Gastrocnemius medialis (tissue), 4 donors: ENCODE measurements at regions not wholly inside any gene's neighbourhood (a gene's known extent, or its start where the extent isn't known, plus 50 kb on each side); places are given as distances from the start of the nearest gene placed in this dataset.

Experiments
- ATAC-seq, 2 donors: fragments of 150-250 bp; one replicate each; pipeline ENCODE4 v1.9.1; 2016
- DNase-seq, 2 donors: peaks; one replicate each; pipeline ENCODE4 v3.0.0-alpha.2; 2019
- H3K27ac ChIP-seq, 4 donors: fragments of 200-600 bp; sonication (generic); 1 replicate in 1 of 4; 2 replicates in 3 of 4; pipeline ENCODE4 v1.5.1; 2016 to 2018; ENCODE audit warnings: mild to moderate bottlenecking in 2 of 4, moderate library complexity in 1 of 4
- H3K27me3 ChIP-seq, 3 donors: fragments of 200-600 bp; sonication (generic) in 2 of 3; 1 replicate in 1 of 3; 2 replicates in 2 of 3; pipeline versions ENCODE4 v1.5.1 to v1.6.0; 2016 to 2019; ENCODE audit warnings: mild to moderate bottlenecking in 1 of 3, moderate library complexity in 1 of 3
- H3K36me3 ChIP-seq, 2 donors: fragments of 200-600 bp; sonication (generic) in 1 of 2; one replicate each; pipeline ENCODE4 v1.5.1; 2017 to 2018
- H3K4me1 ChIP-seq, 2 donors: fragments of 200-600 bp; sonication (generic) in 1 of 2; one replicate each; pipeline ENCODE4 v1.5.1; 2016 to 2017; ENCODE audit warnings: mild to moderate bottlenecking in 2 of 2
- H3K4me3 ChIP-seq, 4 donors: fragments of 200-600 bp; sonication (generic) in 3 of 4; 1 replicate in 1 of 4; 2 replicates in 3 of 4; pipeline ENCODE4 v1.5.1; 2016 to 2019; ENCODE audit warnings: mild to moderate bottlenecking in 2 of 4
- H3K9me3 ChIP-seq, 3 donors: fragments of 200-600 bp; sonication (generic) in 2 of 3; 1 replicate in 1 of 3; 2 replicates in 2 of 3; pipeline ENCODE4 v1.5.1; 2016 to 2019
- CTCF ChIP-seq, 5 experiments: fragments of 450-650 bp in 3 of 5; fragments of 200-600 bp in 2 of 5; sonication (generic) in 2 of 5; IDR thresholded peaks in 4 of 5; conservative IDR thresholded peaks in 1 of 5; 1 replicate in 4 of 5; 2 replicates in 1 of 5; pipeline ENCODE4 v1.5.1; 2016 to 2019; ENCODE audit warnings: antibody characterized with exemption in 5 of 5, mild to moderate bottlenecking in 3 of 5, moderate library complexity in 3 of 5
- POLR2A ChIP-seq, 2 donors: fragments of 450-650 bp; IDR thresholded peaks; one replicate each; pipeline ENCODE4 v1.6.1; 2017; ENCODE audit warnings: antibody characterized with exemption in 2 of 2, mild to moderate bottlenecking in 2 of 2, moderate library complexity in 2 of 2
- in situ Hi-C, 4 donors: fragments of 200-750 bp; cut with MboI; loops; one replicate each; pipeline versions ENCODE4 v1.15.0 to v1.8.0; 2017; ENCODE audit warnings: low sequenced_read_pairs in 4 of 4
- intact Hi-C: fragments of 100-400 bp; cut with DNase I; formaldehyde crosslinking; loops from one replicate; pipeline ENCODE4 v1.15.1; 2023; ENCODE audit warnings: low total_unique reads

DNA sequence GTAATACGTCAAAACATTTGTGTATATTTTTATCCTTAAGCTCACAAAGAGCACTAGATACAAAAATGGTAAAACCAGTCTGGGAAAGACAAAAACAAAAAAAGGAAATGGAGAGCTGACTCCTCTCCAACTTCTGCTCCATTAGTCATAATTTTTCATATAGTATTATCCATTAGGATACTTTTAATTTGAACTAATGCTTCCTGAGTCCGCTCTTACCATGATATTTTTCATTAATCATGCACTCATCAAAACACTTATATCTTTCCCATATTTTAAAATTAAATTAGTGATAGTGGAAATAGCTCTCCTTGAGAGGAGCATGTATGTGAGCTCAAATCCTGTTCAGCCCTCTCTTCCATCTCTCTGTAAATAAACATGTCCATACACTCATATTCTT lies 1093.0 kb upstream of the MIR17HG start:
- Histone ChIP-seq H3K27ac (no peak overlapping the region), H3K4me3 (no peak overlapping the region), H3K4me1 (no peaks in the 10 kb centered on the region), H3K36me3 (no peaks in the 10 kb centered on the region), H3K9me3 (no peaks in the 10 kb centered on the region), H3K27me3 (no peaks in the 10 kb centered on the region)
- intact Hi-C loops (no loop called here), in situ Hi-C loops (no loop called here)
- ATAC-seq (no peak), DNase-seq (no peak)
- TF ChIP-seq CTCF (IDR thresholded peaks at IDR 0.05 in 4 of 5, conservative IDR thresholded peaks at IDR 0.05 in 1 of 5): no peak
- TF ChIP-seq POLR2A (IDR thresholded peaks at IDR 0.05): no peak

GRCh38 chr13:90256746-90257145 lies 1090.7 kb upstream of the MIR17HG start:
- H3K4me1 ChIP-seq: no peaks in the 10 kb centered on the region
- no peak for TF ChIP-seq POLR2A (IDR thresholded peaks at IDR 0.05)
- TF ChIP-seq CTCF (IDR thresholded peaks at IDR 0.05 in 4 of 5, conservative IDR thresholded peaks at IDR 0.05 in 1 of 5): no peak

DNA sequence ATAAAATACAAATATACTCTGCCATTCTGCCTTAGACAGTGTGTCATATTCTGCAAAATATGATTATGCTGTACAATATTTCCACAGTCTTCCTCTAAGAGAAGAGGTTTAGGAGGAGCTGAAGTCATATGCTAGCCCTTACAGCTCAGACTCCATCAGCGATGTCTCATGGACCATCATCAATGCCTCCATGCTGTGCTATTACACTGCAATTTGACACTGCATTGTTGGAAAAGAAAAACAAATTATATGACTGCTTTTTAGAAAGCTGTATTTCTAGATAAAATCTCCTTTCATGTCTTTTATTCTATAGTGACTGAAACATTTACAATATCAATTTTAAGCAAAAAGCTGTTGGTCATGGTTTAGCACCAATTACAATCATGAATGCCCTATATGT lies 1089.4 kb upstream of the MIR17HG start:
- TF ChIP-seq CTCF (IDR thresholded peaks at IDR 0.05 in 4 of 5, conservative IDR thresholded peaks at IDR 0.05 in 1 of 5): no peak
- no peak overlapping the region for H3K27ac ChIP-seq
- in situ Hi-C loops (no loop called here), intact Hi-C loops (no loop called here)
- no peaks in the 10 kb centered on the region for H3K9me3 ChIP-seq
- no peaks in the 10 kb centered on the region for H3K36me3 ChIP-seq
- no peak for ATAC-seq
- no peaks in the 10 kb centered on the region for H3K4me1 ChIP-seq
- DNase-seq: no peak
- no peaks in the 10 kb centered on the region for H3K27me3 ChIP-seq
- H3K4me3 ChIP-seq: no peak overlapping the region

More at GRCh38 chr13:90256746-90257145, 1090.7 kb upstream of the MIR17HG start:
- in situ Hi-C loops (no loop called here), intact Hi-C loops (no loop called here)
- Histone ChIP-seq H3K9me3 (no peaks in the 10 kb centered on the region), H3K36me3 (no peaks in the 10 kb centered on the region), H3K4me3 (no peak overlapping the region), H3K27me3 (no peaks in the 10 kb centered on the region), H3K27ac (no peak overlapping the region)
- ATAC-seq: no peak
- no peak for DNase-seq

- H3K4me3 ChIP-seq: no peak overlapping the region
- intact Hi-C loops (no loop called here), in situ Hi-C loops (no loop called here)
- TF ChIP-seq POLR2A (IDR thresholded peaks at IDR 0.05) (no peak), CTCF (IDR thresholded peaks at IDR 0.05 in 4 of 5, conservative IDR thresholded peaks at IDR 0.05 in 1 of 5) (no peak)
- H3K27me3 ChIP-seq: no peaks in the 10 kb centered on the region
- no peak for DNase-seq
- no peaks in the 10 kb centered on the region for H3K9me3 ChIP-seq
- no peaks in the 10 kb centered on the region for H3K4me1 ChIP-seq
- H3K27ac ChIP-seq: no peak overlapping the region
- no peak for ATAC-seq
- H3K36me3 ChIP-seq: no peaks in the 10 kb centered on the region
These were observed 1086.1 kb upstream of the MIR17HG start for GRCh38 chr13:90261343-90261742.

GRCh38 chr13:90270226-90270625 lies 1077.3 kb upstream of the MIR17HG start:
- H3K27ac ChIP-seq: no peak overlapping the region
- no peak for ATAC-seq
- no peak for DNase-seq
- no peaks in the 10 kb centered on the region for H3K4me1 ChIP-seq
- no peak for TF ChIP-seq POLR2A (IDR thresholded peaks at IDR 0.05)
- H3K4me3 ChIP-seq: no peak overlapping the region
- no peaks in the 10 kb centered on the region for H3K9me3 ChIP-seq
- intact Hi-C loops (no loop called here), in situ Hi-C loops (no loop called here)
- H3K36me3 ChIP-seq: no peaks in the 10 kb centered on the region
- no peaks in the 10 kb centered on the region for H3K27me3 ChIP-seq
